Coronary artery (tissue), 2 donors: ENCODE measurements at regions not wholly inside any gene's neighbourhood (a gene's known extent, or its start where the extent isn't known, plus 50 kb on each side); places are given as distances from the start of the nearest gene placed in this dataset.

Experiments
- DNase-seq: peaks from one replicate; pipeline ENCODE4 v3.0.0-alpha.2; 2017; ENCODE audit warnings: low spot score
- H3K27ac ChIP-seq, 2 donors: fragments of 200-600 bp; sonication (generic); one replicate each; pipeline ENCODE4 v1.5.1; 2016 to 2019
- H3K4me3 ChIP-seq: fragments of 200-600 bp; sonication (generic); 2 replicates; pipeline ENCODE4 v1.5.1; 2016; ENCODE audit warnings: mild to moderate bottlenecking, moderate library complexity
- CTCF ChIP-seq: fragments of 200-600 bp; sonication (generic); IDR thresholded peaks from one replicate; pipeline ENCODE4 v1.5.1; 2019; ENCODE audit warnings: antibody characterized with exemption

DNA sequence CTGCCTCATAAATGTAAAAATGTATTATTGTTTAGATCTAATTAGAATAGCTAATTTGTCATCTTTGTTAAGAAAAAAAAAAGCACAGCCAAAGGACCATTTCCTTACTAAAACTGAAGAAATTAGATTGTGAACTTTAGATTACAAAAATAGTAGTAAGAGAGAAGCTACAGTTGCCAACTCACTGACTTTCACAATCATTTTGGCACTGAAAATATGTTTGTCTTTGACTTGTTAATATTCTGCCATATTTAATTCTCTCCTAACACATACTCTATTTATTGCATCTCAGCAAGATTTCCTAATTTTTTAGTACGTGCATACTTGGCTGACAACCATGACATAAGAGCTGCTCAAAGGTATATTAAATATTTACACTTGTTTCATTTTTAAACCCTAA, 297.1 kb downstream of the TUSC1 start:
- H3K4me3 ChIP-seq = no peak overlapping the region
- no peak for DNase-seq
- no peak for TF ChIP-seq CTCF
- no peak overlapping the region for H3K27ac ChIP-seq

GRCh38 chr9:25377039-25377438, 301.2 kb downstream of the TUSC1 start:
- Histone ChIP-seq H3K4me3 (no peak overlapping the region), H3K27ac (no peak overlapping the region)
- no peak for DNase-seq
- TF ChIP-seq CTCF = no peak

DNA sequence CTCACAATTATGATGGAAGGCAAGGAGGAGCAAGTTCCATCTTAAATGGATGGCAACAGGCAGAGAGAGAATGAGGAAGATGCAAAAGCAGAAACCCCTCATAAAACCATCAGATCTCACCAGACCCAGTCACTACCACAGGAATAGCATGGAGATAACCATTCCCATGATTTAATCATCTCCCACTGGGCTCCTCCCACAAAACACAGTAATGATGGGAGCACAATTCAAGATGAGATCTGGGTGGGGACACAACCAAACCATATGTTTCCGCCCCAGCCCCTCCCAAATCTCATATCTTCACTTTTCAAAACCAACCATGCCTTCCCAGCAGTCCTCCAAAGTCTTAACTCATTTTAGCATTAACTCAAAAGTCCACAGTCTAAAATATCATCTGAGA, 304.0 kb downstream of the TUSC1 start:
- no peak for DNase-seq
- no peak for TF ChIP-seq CTCF
- no peak overlapping the region for H3K4me3 ChIP-seq

DNA sequence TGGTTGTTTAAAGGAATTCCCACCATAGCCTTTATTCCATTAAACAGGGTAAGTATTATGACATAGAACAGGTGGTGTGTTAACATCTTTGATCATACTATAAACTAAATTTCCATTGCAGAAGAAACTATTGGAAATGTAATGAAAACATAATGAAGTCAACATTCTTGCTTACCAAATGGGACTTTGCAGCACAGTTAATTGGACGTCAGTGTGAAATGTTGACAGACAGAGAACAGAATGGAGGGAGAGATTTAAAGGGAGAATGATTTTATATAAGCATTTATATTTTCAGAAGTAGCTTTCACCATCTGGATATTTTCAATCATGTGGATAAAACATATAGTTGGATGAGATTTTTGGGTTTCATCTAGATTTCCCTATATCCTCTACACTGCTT, 311.3 kb downstream of the TUSC1 start:
- TF ChIP-seq CTCF = no peak
- no peak overlapping the region for H3K4me3 ChIP-seq
- H3K27ac ChIP-seq = no peak overlapping the region
- DNase-seq = no peak

More for the DNA sequence above, 304.0 kb downstream of the TUSC1 start:
- no peak overlapping the region for H3K27ac ChIP-seq

DNA sequence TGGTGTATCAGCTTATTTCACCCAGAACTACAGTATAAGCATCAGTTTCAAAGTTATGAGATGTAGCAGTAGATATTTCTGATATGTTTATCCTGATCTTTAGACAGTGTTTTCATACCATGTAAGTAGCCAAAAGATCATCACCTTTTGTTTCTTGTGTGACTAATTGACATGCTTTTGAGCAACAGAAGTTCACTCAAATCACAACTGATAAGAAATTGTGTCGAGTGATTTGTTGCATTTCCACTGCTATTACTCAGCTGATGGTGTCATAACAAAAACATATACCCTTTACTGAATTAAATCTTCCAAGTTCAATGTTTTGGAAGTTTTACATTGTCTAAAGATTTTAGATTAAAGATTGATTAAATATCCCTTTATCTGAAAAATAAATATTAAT, 324.5 kb downstream of the TUSC1 start:
- Histone ChIP-seq H3K27ac (no peak overlapping the region), H3K4me3 (no peak overlapping the region)
- no peak for TF ChIP-seq CTCF
- no peak for DNase-seq

DNA sequence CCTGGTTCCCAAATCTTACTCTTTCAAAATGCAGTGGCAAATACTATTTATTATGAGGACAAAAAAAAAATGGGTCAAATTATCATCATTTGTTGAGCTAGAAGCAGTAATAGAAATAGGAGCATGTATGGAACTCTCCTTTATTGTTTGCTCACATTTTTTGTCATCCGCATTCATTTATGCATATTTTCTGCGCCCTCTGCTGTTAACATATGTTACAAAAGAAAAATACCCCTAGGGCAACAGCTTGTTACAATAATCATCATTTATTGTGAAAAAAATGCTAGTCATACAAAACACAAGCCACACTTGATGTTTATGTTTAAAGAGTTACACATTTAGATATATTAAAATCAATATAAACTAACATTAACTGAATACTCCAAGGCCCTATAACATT, 328.2 kb downstream of the TUSC1 start:
- TF ChIP-seq CTCF = no peak

DNA sequence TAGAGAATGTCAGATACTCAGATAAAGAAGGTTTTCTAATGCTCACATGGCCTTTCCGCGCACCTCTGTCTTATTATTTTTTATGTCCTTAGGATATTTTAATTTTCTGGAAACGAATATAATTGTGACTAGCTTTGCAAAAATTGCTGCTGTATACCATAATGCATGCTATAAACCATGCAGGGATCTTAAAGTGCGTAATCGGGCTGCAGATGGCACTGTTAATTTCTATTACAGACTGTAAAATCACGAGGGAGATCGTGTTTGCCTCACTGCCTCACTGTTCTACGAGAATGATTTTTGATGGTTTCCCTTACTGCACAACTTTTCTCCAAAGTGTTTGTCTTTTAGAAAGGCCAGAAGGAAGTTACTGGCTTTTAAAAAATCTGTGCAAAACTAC, 356.1 kb downstream of the TUSC1 start:
- no peak overlapping the region for H3K27ac ChIP-seq
- H3K4me3 ChIP-seq = no peak overlapping the region
- no peak for TF ChIP-seq CTCF
- DNase-seq = no peak

More for the DNA sequence above, 328.2 kb downstream of the TUSC1 start:
- no peak for DNase-seq
- H3K27ac ChIP-seq = no peak overlapping the region
- H3K4me3 ChIP-seq = no peak overlapping the region
